HG03575 (cell line): ENCODE measurements at regions not wholly inside any gene's neighbourhood (a gene's known extent, or its start where the extent isn't known, plus 50 kb on each side); places are given as distances from the start of the nearest gene placed in this dataset.
"Not testable (repeated sequence)": the region's sequence is repeated elsewhere in the genome, so short reads cannot be mapped to it uniquely, and the experiment has no call there.

ENCODE experiments used
- ATAC-seq: cut with Tn5 transposase; IDR thresholded peaks from one replicate; pipeline ENCODE4 v1.9.1; 2021; ENCODE audit not compliant: unreplicated experiment, insufficient number of reproducible peaks, low FRiP score; ENCODE audit errors: extremely low read depth

DNA sequence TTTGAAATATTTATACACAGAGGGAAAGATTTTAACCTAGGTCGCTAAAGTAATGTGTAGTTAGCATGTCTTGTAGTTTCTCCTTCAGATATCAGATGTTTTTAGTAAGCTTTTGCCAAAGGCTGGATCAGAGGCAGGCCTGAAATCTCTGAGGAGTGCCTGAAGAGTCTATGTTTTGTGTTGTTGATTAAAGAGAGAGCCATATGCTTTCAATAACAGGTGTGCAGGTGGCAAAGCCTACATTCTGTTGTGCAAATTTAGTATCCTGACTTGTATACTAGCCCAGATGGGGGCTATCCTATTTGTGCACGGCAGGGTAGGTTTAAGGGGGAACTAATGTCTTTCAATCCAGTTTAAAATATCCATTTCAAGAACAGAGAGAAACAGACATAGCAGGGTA is 167.1 kb upstream of the ATXN1 start:
- ATAC-seq: no peak

- ATAC-seq: no peak
Observed at GRCh38 chr6:16927205-16927604, 165.9 kb upstream of the ATXN1 start.

GRCh38 chr6:16925461-16925860 is 164.2 kb upstream of the ATXN1 start:
- ATAC-seq: no peak

DNA sequence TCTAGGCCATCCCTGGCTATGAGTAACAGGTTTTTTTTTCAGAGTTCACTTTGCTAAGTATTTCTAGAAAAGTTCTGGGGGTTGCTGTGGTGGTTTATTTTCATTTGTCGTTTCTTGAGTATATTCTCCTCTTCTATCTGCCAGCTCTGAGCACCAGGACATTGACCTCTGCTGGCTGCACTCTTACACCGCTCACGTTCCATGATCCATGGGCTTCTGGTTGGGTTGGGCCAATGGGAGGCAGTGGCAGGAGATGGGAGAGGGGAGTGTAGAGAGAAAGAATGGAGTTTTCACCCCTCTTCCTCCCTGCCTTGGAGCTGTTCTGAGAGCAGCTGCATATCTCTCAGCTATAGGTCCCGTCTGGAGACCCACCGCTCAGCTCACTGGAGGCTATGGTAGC is 161.0 kb upstream of the ATXN1 start:
- no peak for ATAC-seq

DNA sequence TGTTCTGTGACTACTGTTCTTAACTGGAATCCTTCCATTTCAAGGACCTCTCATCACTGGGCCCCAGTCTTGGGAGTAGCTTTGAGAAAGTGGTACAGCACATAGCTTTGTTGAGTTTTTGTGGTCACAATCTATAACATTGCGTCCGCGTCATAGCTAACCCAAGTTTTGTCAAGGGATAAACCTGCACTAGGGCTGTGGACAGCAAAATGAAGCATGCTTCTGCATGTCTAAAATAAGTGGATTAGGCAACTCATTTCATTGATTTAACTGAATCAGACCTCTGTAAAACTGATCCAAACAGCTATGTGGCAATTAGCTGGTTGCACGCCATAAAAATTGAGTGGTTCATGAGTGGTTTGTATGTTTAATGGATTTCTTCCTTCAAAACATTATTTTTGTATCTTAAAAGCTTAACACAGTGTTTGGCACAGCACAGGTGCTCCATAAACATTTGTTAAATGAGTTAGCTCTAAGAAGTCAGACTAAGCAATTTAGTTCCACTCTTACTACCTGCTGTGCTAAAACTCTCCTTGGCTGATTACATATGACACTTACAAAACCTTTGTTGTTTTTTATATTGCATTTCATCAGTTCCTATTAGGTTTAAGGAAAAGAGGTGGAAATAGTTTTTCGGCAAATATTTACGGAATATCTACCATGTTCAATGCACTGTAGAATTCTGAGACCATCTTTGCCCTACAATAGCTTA is 160.3 kb upstream of the ATXN1 start:
- ATAC-seq: no peak

GRCh38 chr6:16918586-16918985 is 157.3 kb upstream of the ATXN1 start:
- no peak for ATAC-seq

DNA sequence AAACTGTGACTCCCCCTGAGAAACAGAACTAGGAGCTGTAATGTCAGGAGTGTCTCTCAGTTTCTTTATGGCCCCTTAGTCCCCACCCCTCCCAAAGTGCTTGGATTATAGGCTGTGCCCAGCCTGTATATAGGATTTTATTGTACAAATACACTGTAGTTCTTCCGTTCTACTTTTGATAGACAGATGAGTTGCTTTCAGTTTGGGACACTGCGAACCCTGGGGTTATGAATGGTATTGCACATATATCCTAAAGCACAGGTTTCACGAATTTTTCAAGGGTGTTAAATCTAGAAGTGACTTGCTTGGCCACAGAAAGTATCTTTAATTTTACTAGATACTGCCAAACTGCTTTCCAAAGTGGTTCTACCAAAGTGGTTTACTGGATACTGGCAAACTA is 152.9 kb upstream of the ATXN1 start:
- no peak for ATAC-seq

GRCh38 chr6:16912756-16913155 is 151.5 kb upstream of the ATXN1 start:
- no peak for ATAC-seq

- ATAC-seq: no peak
Observed at GRCh38 chr6:16911088-16911487, 149.8 kb upstream of the ATXN1 start.

DNA sequence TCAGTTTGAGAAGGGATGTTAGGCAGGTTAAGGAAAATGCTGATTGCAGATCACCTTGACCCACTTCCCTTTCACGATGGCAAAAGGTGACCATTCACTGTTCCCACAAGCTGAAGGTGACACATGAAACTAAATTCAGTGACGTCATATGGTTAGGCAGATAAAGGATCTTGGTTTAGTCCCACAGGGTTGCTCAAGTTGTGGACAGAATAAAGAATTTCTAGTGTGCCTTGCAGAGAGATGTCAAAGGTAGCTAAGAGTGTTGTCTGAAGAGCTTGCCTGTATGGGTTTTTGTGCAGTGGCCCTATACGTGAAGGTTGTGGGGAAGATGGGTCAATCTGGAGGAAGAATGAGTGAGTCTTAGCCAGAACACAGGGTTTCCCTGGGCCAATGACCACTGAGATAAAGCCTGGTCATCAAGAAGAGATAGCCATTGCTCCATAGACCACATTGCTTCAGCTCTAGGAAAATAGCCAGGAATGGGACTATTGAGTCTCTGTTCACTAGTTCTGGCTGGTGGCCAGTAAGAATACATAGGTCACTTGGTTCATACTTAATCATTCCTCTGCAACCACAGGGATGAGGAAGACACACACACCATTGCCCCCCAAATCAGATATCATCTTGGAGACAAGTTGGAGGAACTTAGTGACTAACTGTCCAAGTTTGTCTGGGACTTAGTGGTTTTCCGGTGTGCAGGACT is 148.5 kb upstream of the ATXN1 start:
- no peak for ATAC-seq

GRCh38 chr6:16907991-16908390 is 146.7 kb upstream of the ATXN1 start:
- ATAC-seq: no peak

DNA sequence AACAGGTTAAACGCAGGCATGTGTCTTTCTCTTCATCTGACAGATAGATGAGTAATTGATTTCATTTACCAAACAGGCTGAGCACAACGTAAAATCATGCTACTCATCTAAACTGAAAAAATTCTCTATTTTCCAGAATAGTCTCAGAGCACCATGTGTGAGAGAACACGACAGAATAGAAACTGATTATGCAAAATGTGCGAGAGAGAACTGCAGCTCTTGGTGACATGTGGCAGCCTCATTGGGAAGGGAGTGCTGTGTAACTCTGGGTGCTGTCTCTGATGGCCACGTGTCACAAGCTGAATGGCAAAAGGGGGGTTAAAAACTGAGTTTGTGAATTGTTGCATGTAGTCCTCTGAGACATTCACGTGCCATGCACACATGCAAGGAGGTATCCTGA is 143.7 kb upstream of the ATXN1 start:
- no peak for ATAC-seq

DNA sequence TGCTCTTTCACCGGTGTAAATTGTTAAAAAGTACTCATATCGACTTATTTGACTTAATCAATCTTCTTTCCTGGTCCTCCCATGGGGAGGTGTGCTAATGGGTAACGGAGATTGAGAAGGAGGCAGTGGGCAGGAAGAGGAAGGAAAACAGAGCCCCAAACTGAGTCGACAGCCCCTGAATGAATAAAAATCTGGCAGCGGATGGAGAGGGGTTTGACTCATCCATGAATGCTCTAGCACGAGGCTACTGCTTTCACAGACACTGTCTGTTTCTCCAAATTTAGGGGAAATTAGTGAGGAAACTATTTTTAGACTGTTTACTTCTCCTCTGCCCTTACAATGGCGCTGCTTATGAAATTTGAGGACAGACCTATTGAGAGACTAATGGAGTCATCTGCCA is 142.2 kb upstream of the ATXN1 start:
- no peak for ATAC-seq

DNA sequence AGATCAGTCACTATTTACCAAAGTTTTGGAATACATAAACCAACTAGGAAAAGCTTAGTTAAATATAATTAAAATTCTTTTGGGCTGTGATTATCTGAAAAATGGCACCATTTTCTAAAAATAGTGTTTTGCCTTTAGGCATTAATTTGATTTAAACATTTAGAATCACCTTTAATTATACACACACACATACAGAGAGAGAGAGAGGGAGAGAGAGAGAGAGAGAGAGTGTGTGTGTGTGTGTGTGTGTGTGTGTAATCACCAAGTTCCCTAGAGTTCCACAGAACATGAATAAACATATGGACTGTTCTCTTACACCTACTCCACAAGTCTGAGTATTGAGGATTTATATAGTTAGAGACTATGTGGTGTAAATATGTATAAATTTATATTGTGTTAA is 141.2 kb upstream of the ATXN1 start:
- no peak for ATAC-seq

GRCh38 chr6:16901782-16902181 is 140.5 kb upstream of the ATXN1 start:
- no peak for ATAC-seq

GRCh38 chr6:16901306-16901705 is 140.0 kb upstream of the ATXN1 start:
- no peak for ATAC-seq

GRCh38 chr6:16898640-16899396 is 137.6 kb upstream of the ATXN1 start:
- no peak for ATAC-seq

GRCh38 chr6:16897669-16898068 is 136.4 kb upstream of the ATXN1 start:
- ATAC-seq: no peak

DNA sequence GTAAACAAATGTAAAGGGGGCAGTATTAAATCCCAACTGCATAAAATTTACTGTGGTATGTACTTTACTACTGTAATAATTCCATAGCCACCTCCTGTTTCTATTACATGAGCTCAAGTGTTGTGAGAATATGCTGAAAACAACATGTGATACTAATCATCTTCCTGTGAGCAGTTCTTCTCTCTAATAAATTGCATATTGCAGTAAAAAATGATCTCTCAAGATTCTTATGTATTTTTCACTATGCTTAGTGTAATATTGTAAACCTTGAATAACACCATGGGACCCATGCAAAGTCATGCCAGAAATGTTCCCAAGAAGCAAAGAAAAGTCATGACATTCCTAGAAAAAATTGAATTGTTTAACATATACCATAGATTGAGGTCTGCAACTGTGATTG is 133.0 kb upstream of the ATXN1 start:
- ATAC-seq: no peak

GRCh38 chr6:16891110-16891509 is 129.8 kb upstream of the ATXN1 start:
- not testable (repeated sequence) for ATAC-seq
